ENCODE measurements at regions not wholly inside any gene's neighbourhood (a gene's known extent, or its start where the extent isn't known, plus 50 kb on each side); places are given as distances from the start of the nearest gene placed in this dataset.

DNA sequence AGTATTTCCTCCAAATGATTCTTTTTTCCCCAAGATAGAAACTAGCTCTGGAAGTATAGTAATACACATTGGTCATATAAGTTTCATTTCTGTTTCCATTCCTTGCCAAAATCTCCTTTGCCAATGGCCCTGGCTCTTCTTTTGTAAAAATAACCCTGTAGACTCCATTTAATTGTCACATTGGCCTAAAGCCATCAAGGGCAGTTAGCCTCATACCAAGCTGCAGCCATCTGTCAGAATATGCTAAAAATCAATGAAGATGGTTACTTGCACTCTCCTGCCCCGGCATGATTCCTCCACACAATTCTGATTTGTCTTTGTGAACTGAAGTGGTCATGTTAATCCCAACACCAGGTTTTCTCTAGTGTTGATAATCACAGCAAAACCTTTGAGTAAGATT lies 380.5 kb downstream of the SH2D1A start:
- TF ChIP-seq CTCF (IDR thresholded peaks at IDR 0.05 in 2 of 3, conservative IDR thresholded peaks at IDR 0.05 in 1 of 3; ENCODE audit: insufficient read depth in 2 of 3, low read depth in 1 of 3, low read length in 3 of 3) (no peak), GATA2 (CRISPR knock-in tag; IDR thresholded peaks at IDR 0.05) (no peak), ZBTB40 (IDR thresholded peaks at IDR 0.05) (no peak), ZBTB40 (CRISPR knock-in tag; IDR thresholded peaks at IDR 0.05) (no peak), RAD21 (CRISPR knock-in tag; conservative IDR thresholded peaks at IDR 0.05 in 1 of 2, IDR thresholded peaks at IDR 0.05 in 1 of 2) (no peak), USF2 (CRISPR knock-in tag; IDR thresholded peaks at IDR 0.05) (no peak), FOXJ3 (CRISPR knock-in tag; IDR thresholded peaks at IDR 0.05) (no peak), ZBTB33 (CRISPR knock-in tag; IDR thresholded peaks at IDR 0.05) (no peak), EZH2 (IDR thresholded peaks at IDR 0.05; ENCODE audit: borderline replicate concordance, low read depth, low read length) (no peak), ZNF696 (CRISPR knock-in tag; conservative IDR thresholded peaks at IDR 0.05) (no peak), E2F1 (CRISPR knock-in tag; IDR thresholded peaks at IDR 0.05) (no peak)
- TF ChIP-seq, protein P1, sequence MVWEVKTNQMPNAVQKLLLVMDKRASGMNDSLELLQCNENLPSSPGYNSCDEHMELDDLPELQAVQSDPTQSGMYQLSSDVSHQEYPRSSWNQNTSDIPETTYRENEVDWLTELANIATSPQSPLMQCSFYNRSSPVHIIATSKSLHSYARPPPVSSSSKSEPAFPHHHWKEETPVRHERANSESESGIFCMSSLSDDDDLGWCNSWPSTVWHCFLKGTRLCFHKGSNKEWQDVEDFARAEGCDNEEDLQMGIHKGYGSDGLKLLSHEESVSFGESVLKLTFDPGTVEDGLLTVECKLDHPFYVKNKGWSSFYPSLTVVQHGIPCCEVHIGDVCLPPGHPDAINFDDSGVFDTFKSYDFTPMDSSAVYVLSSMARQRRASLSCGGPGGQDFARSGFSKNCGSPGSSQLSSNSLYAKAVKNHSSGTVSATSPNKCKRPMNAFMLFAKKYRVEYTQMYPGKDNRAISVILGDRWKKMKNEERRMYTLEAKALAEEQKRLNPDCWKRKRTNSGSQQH (CRISPR knock-in tag; IDR thresholded peaks at IDR 0.05) = no peak

Measured in K562 (cell line).